Mesendoderm (in vitro differentiated cells): ENCODE measurements at regions not wholly inside any gene's neighbourhood (a gene's known extent, or its start where the extent isn't known, plus 50 kb on each side); places are given as distances from the start of the nearest gene placed in this dataset.
A peak's percentile ranks its signal among the peaks of the same experiment; 100 is the strongest.

ENCODE experiments used
- DNase-seq: peaks from one replicate; pipeline ENCODE4 v3.0.0; 2013
- H2AK5ac ChIP-seq: 2 replicates; pipeline ENCODE4 v1.6.1; 2013; ENCODE audit warnings: low read length, inconsistent platforms
- H2BK120ac ChIP-seq: 2 replicates; pipeline ENCODE4 v1.6.1; 2013; ENCODE audit warnings: low read depth, mild to moderate bottlenecking, low read length, moderate library complexity, mixed read lengths
- H2BK15ac ChIP-seq: replicated peaks from 2 replicates; pipeline ENCODE4 v1.6.1; 2013; ENCODE audit warnings: low read depth, mild to moderate bottlenecking, moderate library complexity
- H2BK5ac ChIP-seq: 2 replicates; pipeline ENCODE4 v1.6.1; 2013; ENCODE audit warnings: low read length, inconsistent platforms
- H3K18ac ChIP-seq: 2 replicates; pipeline ENCODE4 v1.6.1; 2013; ENCODE audit warnings: mild to moderate bottlenecking, low read length, mixed read lengths
- H3K23ac ChIP-seq: one replicate; pipeline ENCODE4 v1.6.1; 2013; ENCODE audit warnings: low read length
- H3K27ac ChIP-seq: 2 replicates; pipeline ENCODE4 v1.5.1; 2013; ENCODE audit warnings: low read depth, mild to moderate bottlenecking, inconsistent platforms, low read length, moderate library complexity
- H3K27me3 ChIP-seq: 2 replicates; pipeline ENCODE4 v1.6.1; 2013; ENCODE audit warnings: low read length, control low read depth, mild to moderate bottlenecking, inconsistent platforms; ENCODE audit not compliant: insufficient read depth, poor library complexity
- H3K36me3 ChIP-seq: 2 replicates; pipeline ENCODE4 v1.6.1; 2013; ENCODE audit warnings: low read length, inconsistent platforms; ENCODE audit not compliant: control insufficient read depth, insufficient read depth
- H3K4ac ChIP-seq: one replicate; pipeline ENCODE4 v1.6.1; 2013; ENCODE audit warnings: low read depth, mild to moderate bottlenecking, low read length, moderate library complexity
- H3K4me1 ChIP-seq: 2 replicates; pipeline ENCODE4 v1.6.1; 2013; ENCODE audit warnings: low read depth, low read length, inconsistent platforms; ENCODE audit not compliant: control insufficient read depth
- H3K4me2 ChIP-seq: 2 replicates; pipeline ENCODE4 v1.6.1; 2013; ENCODE audit warnings: low read length
- H3K4me3 ChIP-seq: 2 replicates; pipeline ENCODE4 v1.5.1; 2013; ENCODE audit warnings: mild to moderate bottlenecking, low read length
- H3K56ac ChIP-seq: one replicate; pipeline ENCODE4 v1.6.1; 2013; ENCODE audit warnings: low read length
- H3K79me1 ChIP-seq: 2 replicates; pipeline ENCODE4 v1.6.1; 2013; ENCODE audit warnings: low read length, inconsistent platforms
- H3K79me2 ChIP-seq: 2 replicates; pipeline ENCODE4 v1.6.1; 2013; ENCODE audit warnings: mild to moderate bottlenecking, low read length; ENCODE audit not compliant: control insufficient read depth, insufficient read depth
- H3K9ac ChIP-seq: 2 replicates; pipeline ENCODE4 v1.6.1; 2013; ENCODE audit warnings: low read length, inconsistent platforms
- H4K5ac ChIP-seq: one replicate; pipeline ENCODE4 v1.6.1; 2013; ENCODE audit warnings: low read length
- H4K8ac ChIP-seq: one replicate; pipeline ENCODE4 v1.6.1; 2013; ENCODE audit warnings: low read depth, mild to moderate bottlenecking, control low read depth, low read length, moderate library complexity
- WGBS: extraction: QIAGEN DNeasy Blood & Tissue Kit; methylation state at CpG from one replicate; pipeline ENCODE4 v1.1.7; 2013; ENCODE audit warnings: low lambda C conversion rate, missing lambda C conversion rate; ENCODE audit not compliant: insufficient coverage; ENCODE audit errors: extremely low coverage; 5-methylcytosine and 5-hydroxymethylcytosine counted together

DNA sequence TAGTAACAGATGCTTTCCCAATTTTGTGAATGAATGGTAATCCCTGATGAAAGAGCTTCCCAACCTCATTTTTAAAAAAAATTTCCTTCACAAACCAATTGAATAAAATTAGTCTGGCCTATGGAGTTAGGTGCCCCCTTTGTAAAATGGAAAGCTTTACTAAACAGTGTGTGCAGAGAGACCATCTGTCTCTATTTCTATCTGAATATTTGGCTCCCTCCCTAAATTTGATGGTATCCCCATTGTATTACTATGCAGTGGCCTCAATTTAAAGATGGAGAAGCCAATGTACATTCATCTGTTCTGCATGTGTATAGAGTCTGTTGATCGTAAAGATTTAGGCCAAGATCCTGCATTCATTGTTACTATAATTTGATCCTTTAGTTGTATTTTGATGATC lies 397.7 kb upstream of the RGS6 start:
- Histone ChIP-seq H3K27ac (no peak overlapping the region), H2BK120ac (no peak overlapping the region), H3K4me2 (no peak overlapping the region), H3K4me3 (no peak overlapping the region), H3K79me2 (no peaks in the 10 kb centered on the region), H3K36me3 (no peaks in the 10 kb centered on the region), H2BK15ac (no peak overlapping the region), H3K18ac (no peak overlapping the region), H4K8ac (no peak overlapping the region), H3K79me1 (peaks cover 3% of the 10 kb centered on the region), H2BK5ac (no peak overlapping the region), H3K23ac (no peak overlapping the region), H3K27me3 (no peaks in the 10 kb centered on the region), H2AK5ac (no peak overlapping the region), H3K56ac (no peak overlapping the region), H3K4ac (no peak overlapping the region), H4K5ac (no peak overlapping the region), H3K4me1 (peaks cover 2% of the 10 kb centered on the region), H3K9ac (no peak overlapping the region)
- no peak for DNase-seq
- WGBS = no CpG with 5 or more reads among the region's 1 CpG

DNA sequence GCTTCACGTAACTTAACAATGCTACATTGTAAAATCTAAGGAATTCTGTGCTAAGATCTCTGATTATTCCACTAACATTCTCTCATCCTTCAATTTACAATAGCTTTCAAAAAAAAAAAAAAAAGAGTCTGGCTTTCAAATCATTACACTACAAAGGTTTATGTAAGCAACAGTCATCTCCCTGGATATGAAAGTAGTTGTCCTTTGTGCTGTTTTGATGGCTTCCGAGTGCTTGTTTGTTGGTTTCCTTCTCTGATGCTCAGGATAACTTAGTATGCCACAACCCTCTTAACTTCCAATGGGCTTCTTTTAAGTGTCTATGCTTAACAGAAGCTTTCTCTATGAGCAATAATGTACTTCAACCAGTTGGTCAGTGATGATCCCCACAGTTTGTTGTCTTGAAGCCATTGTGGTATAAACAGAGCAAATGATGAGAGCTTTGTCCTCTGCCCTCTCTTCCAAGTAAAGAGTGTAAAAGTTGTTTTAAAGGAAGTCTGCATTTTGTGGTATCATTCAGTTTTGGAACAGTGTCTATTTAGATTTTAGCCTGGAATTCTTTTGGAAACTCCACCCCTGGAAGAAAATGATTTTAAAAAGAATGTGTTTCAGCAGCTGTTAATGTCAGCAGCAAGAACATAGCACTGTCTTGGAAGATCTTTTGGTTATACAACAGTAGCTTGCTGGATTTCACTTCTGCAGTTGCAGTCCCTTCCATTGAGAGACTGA lies 396.1 kb upstream of the RGS6 start:
- no peak overlapping the region for H3K4me2 ChIP-seq
- no peak overlapping the region for H3K23ac ChIP-seq
- no peak for DNase-seq
- H3K9ac ChIP-seq = no peak overlapping the region
- no peaks in the 10 kb centered on the region for H3K27me3 ChIP-seq
- no peaks in the 10 kb centered on the region for H3K79me2 ChIP-seq
- WGBS = no CpG with 5 or more reads among the region's 2 CpGs
- no peaks in the 10 kb centered on the region for H3K36me3 ChIP-seq
- peaks cover 3% of the 10 kb centered on the region for H3K79me1 ChIP-seq
- no peak overlapping the region for H2BK5ac ChIP-seq
- no peak overlapping the region for H2AK5ac ChIP-seq
- H4K5ac ChIP-seq = no peak overlapping the region
- H3K4me3 ChIP-seq = no peak overlapping the region
- H3K27ac ChIP-seq = no peak overlapping the region
- no peak overlapping the region for H3K4ac ChIP-seq
- no peak overlapping the region for H2BK15ac ChIP-seq
- peaks cover 2% of the 10 kb centered on the region for H3K4me1 ChIP-seq
- no peak overlapping the region for H3K56ac ChIP-seq
- H3K18ac ChIP-seq = no peak overlapping the region
- H4K8ac ChIP-seq = no peak overlapping the region
- H2BK120ac ChIP-seq = no peak overlapping the region

DNA sequence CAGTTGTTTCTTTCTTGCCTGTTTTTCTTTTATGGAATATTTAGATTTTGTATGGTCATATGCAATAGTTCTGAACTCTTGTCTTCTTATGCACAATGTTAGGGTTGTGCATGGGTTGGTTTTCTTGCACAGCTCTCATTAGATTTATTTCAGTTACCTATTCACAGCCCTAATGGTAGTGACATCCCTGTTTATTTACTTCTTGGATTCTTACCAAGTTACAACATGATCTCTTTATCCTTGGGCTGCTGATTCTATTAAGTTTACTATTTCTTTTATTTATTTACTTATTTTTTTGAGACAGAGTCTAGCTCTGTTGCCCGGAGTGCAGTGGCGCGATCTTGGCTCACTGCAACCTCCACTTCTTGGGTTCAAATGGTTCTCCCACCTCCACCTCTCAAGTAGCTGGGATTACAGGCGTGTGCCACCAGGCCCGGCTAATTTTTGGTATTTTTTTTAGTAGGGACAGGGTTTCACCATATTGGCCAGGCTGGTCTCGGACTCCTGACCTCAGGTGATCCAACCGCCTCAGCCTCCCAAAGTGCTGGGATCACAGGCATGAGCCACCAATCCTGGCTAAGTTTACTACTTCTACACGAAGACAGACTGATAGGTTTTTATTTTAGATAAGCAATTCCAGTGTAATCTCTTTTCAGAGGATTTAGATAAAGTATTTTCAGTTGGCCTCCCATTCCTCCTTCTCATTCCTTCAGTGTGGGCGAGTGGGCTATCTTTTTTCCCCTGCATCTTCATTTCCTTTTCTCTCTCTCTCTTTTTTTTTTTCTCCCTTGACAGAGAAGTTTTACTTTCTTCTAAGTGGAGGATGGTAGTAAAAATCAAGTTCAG lies 395.1 kb upstream of the RGS6 start:
- Histone ChIP-seq H3K36me3 (no peaks in the 10 kb centered on the region), H3K56ac (no peak overlapping the region), H2BK120ac (no peak overlapping the region), H3K4me3 (no peak overlapping the region), H3K4ac (no peak overlapping the region), H4K8ac (no peak overlapping the region), H3K4me2 (no peak overlapping the region), H3K79me2 (no peaks in the 10 kb centered on the region), H2BK15ac (no peak overlapping the region), H3K27ac (no peak overlapping the region), H3K23ac (no peak overlapping the region), H3K18ac (no peak overlapping the region), H2BK5ac (no peak overlapping the region), H3K9ac (no peak overlapping the region), H3K4me1 (peaks cover 2% of the 10 kb centered on the region), H4K5ac (no peak overlapping the region), H3K79me1 (peaks cover 3% of the 10 kb centered on the region), H3K27me3 (no peaks in the 10 kb centered on the region), H2AK5ac (no peak overlapping the region)
- no CpG with 5 or more reads among the region's 9 CpGs for WGBS
- DNase-seq = peak; percentile 58

DNA sequence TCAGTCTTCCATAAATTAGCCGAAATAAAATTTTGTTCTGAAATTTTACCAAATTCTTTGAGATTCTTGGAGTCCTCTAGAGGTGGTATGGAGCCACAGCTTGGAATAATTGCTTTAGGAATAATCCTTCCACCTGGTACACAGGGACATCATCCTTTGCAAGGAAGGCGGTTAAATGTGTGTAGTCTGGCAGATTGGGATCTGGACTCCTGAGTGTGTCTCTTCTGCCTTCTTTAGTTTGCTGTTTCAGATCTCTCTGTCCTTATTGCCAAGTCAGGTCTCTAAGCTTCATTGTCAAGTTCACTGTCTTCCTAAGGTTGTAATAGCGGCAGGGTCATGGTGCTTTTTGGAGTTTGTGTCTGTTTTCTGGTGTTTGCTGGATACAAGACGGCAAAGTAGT lies 393.9 kb upstream of the RGS6 start:
- H3K56ac ChIP-seq = no peak overlapping the region
- H4K5ac ChIP-seq = no peak overlapping the region
- no peak overlapping the region for H2AK5ac ChIP-seq
- H3K4ac ChIP-seq = no peak overlapping the region
- DNase-seq = no peak
- H3K79me2 ChIP-seq = no peaks in the 10 kb centered on the region
- H2BK120ac ChIP-seq = no peak overlapping the region
- peaks cover 3% of the 10 kb centered on the region for H3K79me1 ChIP-seq
- H2BK15ac ChIP-seq = no peak overlapping the region
- H3K4me1 ChIP-seq = peaks cover 2% of the 10 kb centered on the region
- no peak overlapping the region for H3K4me2 ChIP-seq
- H3K27ac ChIP-seq = no peak overlapping the region
- no peak overlapping the region for H3K18ac ChIP-seq
- no peaks in the 10 kb centered on the region for H3K27me3 ChIP-seq
- no peak overlapping the region for H4K8ac ChIP-seq
- H2BK5ac ChIP-seq = no peak overlapping the region
- H3K4me3 ChIP-seq = no peak overlapping the region
- H3K9ac ChIP-seq = no peak overlapping the region
- H3K36me3 ChIP-seq = no peaks in the 10 kb centered on the region
- H3K23ac ChIP-seq = no peak overlapping the region
- WGBS = no CpG with 5 or more reads among the region's 4 CpGs

DNA sequence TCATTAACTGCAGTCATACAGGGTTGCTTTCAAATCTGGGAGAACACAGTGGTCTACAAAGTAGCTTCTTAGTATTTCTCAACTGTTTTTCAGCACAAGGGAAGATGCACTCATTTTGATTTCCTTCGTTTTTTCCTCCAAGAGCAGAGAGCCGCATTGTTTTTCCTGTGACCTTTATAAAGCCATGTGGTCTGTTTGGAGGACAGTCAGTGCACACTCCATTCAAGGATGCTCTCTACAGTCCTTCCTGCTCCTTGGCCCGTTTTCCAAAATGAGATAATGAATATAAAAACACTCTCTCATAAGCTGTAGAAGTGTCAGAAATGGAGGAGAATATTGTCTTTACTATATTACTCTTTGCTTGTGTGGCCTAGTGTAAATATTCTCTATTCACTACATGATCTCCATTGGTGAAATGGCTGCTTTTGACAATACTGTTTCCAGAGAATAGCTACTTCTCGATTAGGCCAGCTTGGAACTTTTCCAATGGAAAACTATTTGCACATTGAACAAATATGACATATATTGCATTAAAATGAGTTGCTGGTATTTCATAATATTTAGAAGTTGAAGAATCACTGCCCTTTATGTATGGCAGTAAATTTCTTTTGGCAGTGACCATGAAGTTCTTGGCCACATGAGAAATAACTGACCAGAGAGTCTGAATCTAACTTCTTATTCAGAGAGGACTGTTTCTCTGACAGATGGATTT lies 393.1 kb upstream of the RGS6 start:
- no peak overlapping the region for H3K23ac ChIP-seq
- no peak overlapping the region for H3K4me2 ChIP-seq
- WGBS = no CpG with 5 or more reads among the region's 4 CpGs
- no peak overlapping the region for H2BK120ac ChIP-seq
- H3K27me3 ChIP-seq = no peaks in the 10 kb centered on the region
- no peak overlapping the region for H2BK5ac ChIP-seq
- H3K36me3 ChIP-seq = no peaks in the 10 kb centered on the region
- no peak overlapping the region for H3K27ac ChIP-seq
- no peak overlapping the region for H3K9ac ChIP-seq
- no peaks in the 10 kb centered on the region for H3K79me2 ChIP-seq
- no peak overlapping the region for H3K4me3 ChIP-seq
- DNase-seq = no peak
- H3K4ac ChIP-seq = no peak overlapping the region
- peaks cover 3% of the 10 kb centered on the region for H3K79me1 ChIP-seq
- no peak overlapping the region for H3K18ac ChIP-seq
- H2BK15ac ChIP-seq = no peak overlapping the region
- peaks cover 2% of the 10 kb centered on the region for H3K4me1 ChIP-seq
- no peak overlapping the region for H2AK5ac ChIP-seq
- H3K56ac ChIP-seq = no peak overlapping the region
- H4K8ac ChIP-seq = no peak overlapping the region
- no peak overlapping the region for H4K5ac ChIP-seq
